Right hindlimb (tissue), 1 donor: ENCODE measurements at regions not wholly inside any gene's neighbourhood (a gene's known extent, or its start where the extent isn't known, plus 50 kb on each side); places are given as distances from the start of the nearest gene placed in this dataset.
"Not testable (repeated sequence)": the region's sequence is repeated elsewhere in the genome, so short reads cannot be mapped to it uniquely, and the experiment has no call there.

Experiments used
- DNase-seq: peaks from one replicate; pipeline ENCODE4 v3.0.0-alpha.2; 2018

DNA sequence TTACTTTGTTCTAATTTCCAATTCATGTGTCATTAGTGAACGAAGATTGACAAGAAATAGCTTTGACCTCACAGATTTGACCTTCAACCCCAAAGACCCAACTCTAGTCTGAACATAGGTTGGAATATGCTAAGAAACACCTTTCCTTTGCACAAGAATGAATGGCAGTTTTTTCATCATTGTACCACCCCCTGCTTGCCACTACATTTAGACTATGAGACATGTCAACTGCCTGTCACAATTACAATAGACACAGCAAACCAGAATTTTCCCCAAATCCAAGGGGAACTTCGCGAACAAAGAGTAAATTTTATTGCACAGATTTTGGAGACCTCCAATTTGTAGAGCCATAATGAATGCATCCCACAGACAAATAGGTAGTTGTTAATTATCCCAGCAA is 535.4 kb downstream of the PRKD1 start:
- DNase-seq, result no peak

DNA sequence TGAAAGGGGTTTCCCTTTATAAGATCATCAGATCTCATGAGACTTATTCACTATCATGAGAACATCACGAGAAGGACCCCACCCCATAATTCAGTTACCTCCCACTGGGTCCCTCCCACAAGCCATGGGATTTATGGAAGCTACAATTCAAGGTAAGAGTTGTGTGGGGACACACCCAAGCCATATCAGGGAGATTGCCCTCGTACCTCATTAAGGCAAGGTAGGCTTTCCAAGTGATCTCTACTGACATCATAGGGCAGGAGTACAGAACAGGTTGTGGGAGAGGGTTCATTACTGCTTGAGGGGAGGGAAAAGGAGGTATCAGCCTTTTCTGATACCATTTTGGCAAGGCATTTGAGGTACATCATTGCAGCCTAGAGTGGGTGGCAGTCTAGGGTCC is 524.6 kb downstream of the PRKD1 start:
- no peak for DNase-seq

DNA sequence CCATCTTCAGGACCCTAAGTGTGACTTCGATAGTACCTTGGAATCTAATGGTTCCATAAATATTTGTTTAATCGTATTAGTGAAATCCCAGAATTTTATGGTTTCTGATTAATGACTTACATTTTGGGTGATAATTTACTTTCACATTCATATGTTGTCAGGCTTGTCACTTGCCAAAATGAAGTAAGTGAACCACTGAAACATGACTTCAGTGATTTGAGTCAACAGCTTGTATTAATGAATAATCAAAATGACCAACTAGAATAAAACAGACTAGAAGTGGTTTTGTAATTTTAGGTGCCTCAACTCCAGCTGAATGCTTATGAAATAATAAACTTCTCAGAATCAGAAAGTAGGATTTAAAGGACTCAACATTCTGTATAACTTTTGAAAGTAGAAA is 517.1 kb downstream of the PRKD1 start:
- DNase-seq, result no peak

DNA sequence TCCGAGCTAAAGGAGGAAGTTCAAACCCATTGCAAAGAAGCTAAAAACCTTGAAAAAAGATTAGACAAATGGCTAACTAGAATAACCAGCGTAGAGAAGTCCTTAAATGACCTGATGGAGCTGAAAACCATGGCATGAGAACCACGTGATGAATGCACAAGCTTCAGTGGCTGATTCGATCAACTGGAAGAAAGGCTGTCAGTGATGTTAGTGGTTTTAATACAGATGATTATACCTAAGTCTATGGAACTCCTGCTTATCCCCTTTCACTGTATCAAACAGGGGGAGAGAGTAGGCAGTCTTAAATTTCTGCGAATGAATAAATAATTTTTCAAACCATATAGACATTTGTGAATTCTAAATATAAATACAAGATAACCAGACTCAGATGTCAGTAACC is 512.7 kb downstream of the PRKD1 start:
- not testable (repeated sequence) for DNase-seq

DNA sequence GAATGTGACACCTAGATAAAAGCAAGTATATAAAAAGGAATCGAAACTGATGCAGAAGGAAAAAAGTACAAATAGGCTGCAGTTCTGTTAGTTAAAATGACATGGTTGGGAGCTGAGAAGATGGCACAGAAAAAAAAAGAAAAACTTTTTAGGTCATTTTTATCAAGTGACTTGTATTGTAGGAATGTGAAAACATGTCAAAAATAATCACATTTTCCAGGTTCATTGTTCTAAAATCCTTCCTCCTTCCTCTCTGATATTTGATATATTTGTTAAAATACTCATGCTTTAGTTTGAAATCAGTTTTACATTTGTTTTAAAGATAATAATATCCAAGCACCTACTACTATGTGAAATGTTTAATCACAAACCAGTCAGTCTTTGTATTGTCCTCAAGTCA is 507.9 kb downstream of the PRKD1 start:
- no peak for DNase-seq

DNA sequence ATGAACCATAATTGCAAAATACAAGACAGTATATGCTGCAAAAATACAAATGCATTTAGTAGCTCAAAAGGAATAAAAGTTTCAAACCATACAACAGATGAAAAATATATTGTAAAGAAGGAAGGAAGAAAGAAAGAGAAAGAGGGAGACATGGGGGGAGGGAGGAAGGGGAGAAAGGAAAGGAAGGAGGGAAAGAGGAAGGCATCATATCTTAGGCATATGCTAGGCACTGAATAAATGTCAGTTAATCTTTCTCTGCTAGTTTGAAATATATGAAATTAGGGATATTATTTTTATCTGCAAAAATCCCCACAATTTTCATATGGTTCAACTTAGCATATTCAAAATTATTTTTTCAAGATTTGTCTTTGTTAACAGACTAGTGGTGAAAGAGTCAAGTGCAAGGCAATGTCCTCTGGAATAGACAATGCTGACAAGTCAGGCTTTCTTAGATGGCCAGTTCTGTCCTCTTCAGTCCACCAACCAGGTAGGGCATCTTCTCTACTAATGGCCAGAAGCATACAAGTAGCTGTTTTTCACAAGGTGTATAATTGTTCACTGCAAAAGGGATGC is 506.4 kb downstream of the PRKD1 start:
- no peak for DNase-seq

DNA sequence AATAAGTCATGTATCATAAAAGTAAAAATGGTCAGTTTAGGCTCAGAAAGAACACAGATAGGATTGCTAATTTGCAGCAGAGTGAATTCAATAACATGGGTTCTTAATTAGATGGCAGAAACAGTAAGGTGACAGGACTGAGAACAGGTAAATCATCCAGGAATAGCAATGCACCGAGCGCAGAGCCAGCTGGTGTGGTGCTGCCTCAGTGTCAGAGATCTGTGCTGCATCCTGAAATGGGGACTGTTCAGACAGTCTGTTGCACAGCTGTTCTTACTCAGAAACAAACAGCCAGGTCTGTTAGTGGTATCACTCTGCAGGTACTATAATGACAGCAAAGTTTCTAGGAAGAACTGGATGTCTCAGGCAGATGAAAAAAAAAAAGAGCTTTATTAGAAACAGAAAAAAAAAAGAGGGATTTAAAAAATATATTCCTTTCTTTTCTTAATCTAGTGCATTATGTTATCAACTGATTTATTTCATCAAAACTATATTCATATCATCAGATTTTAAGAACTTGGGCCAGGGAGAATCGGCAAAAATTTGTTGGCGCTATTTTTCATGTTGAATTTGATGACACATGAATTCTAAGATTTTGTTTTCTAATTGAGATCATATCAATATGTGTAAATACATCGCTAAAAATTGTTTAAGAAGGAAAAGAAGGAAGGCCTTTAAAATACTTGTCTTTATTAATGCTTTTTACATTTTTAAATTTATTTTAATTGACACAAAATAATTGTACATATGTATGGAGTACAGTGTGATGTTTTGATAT is 501.8 kb downstream of the PRKD1 start:
- DNase-seq, result no peak

DNA sequence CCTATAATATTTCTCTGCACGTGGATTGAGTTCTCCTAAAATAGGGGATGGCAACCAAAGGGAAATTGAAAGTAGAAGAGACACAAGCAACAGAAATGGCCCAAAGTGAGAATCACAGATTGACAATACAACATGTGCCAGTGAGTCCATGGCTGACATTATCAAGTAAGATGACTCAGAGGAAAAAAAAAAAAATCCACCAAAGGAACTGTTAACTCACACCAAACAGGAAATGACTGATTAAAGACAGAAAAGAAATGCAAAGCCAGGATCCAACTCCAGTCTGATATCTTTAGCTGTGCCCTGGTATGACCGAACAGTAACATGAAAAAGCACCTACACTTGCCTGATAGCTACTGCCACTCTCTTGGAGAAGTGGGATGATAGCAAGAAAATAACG is 485.0 kb downstream of the PRKD1 start:
- DNase-seq, result no peak

DNA sequence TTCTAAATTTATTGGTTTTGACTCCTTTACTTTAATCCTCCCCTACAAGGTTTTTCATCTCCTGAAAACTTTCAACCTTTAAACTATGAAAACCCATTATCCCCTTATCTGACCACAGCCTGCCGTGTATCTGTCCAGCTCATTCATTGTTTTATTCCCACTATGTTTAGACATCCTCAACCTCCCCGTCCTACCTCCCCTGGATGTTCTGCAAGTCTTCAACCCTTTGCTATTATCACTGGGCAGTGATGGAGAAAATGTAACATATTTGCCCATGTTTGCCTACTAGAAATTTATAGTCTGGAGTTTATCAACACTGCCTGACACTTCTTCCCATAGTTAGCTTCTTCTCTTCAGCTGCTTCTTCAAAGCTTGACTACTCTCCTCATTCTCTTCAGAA is 483.4 kb downstream of the PRKD1 start:
- no peak for DNase-seq

DNA sequence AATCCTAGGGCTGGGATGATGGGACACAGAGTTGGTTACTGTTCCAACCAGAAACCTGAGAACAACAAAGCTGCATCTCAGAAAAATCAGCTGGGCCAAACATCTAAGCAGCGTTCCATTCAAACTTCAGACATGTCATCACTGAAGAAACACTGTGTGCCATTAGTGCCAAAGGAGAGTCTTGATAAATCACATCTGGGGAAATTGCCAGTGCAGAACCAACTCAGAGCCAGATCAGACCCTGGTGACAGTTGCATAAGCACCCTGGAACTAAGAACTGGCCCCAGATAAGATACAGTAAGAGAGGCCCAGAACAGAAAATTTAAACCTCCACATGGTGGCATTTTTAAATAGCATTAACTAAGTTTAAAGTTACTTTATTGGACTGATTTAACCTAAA is 482.8 kb downstream of the PRKD1 start:
- no peak for DNase-seq

DNA sequence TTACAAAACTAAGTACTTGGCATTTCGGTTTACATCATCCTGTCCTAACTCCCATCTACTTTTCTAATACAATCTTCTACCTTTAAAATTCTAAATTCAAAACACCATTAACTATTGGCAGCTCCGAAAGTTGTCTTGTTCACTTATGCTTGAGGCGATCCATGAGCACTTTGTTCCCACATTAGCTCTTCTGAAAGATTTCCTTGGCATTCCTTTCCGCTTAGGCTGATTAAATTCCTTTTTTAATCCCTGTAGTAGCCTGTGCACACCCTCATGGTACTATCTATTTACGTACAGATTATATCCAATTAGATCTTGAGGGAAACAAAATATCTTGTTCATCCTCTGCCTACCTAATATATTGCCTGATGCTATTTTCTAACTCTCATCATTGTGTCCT is 480.7 kb downstream of the PRKD1 start:
- DNase-seq, result no peak

DNA sequence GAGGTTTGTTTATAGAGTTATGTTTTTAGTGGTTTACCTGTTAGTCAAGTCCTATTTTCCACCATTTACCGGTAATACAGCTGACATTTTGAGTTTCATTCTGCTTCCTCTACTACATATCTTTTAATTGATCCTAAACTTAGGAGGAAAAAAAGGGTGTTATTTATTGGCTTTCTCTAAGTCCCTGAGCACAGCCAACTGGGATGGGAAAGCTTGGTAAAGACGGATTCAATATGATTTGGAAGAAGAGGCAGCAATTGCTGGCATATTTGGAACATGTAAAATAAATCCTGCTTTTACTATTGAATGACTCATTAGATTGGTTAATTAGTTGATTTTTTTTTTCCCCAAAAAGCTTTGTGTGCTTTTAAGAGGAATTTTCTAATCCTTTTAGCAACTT is 475.7 kb downstream of the PRKD1 start:
- no peak for DNase-seq

DNA sequence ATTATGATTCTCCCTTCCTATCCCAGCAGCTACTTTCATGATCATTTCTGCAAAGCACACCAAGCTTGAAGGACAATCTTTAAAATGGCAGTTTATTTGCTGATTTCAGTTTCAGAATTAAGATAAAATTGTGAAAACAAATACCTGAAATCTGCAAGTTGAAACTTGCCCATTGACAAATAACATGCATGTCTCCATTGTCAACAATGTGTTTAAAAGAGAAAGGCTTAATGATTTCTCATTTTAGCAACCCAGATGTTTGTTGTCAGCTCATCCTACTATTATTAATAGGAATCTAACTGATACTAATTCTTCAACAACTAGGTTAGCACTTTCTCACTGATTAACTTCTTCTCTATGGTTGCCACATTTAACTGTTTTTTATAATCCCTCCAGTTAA is 474.6 kb downstream of the PRKD1 start:
- no peak for DNase-seq

DNA sequence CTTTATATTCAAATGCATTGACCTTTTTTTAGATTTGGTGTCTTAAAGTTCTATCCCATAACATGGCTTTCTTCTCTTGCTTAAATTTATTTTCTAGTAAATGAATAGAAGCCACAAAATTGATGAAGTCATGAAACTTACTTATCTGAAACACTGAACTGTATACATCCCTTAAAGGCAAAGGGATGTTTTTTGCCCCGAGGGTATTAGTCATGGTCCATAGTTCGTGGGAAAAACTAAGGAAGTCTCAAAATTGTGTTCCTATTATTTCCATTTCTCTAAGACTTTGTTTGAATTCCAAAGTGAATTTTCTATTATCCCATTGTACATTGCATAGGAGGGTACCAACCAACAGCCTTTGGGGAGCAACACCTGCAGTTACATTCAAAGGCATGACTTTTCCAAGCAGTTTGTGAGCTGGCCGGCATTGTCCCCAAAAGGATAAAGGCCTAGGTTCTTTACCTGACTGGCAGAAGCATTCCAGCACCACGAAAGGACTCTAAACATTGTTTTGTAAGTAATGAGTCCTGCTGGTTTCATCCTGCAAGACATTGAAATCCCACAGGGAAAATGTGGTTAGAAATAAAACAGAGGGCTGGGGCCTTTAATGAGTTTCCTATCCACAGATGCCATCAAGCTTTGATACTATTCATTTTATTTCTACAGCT is 473.5 kb downstream of the PRKD1 start:
- no peak for DNase-seq

DNA sequence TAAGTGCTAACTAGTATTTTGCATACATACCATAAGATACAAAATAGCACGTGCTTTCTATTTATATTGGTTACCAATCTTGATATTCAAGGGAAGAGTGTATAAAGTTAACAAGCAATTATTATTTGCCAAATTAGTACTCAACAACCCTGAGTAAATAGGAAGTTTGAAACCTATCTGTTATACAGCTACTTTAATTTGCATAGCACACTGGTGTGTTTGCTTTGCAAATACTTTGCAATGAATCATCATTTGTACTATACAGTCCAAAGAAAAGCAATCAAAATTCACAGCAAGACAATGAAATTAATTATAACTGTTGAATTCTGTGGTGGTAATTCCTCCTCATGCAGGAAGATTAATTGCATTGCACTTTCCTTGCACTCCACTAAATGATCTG is 469.1 kb downstream of the PRKD1 start:
- no peak for DNase-seq

DNA sequence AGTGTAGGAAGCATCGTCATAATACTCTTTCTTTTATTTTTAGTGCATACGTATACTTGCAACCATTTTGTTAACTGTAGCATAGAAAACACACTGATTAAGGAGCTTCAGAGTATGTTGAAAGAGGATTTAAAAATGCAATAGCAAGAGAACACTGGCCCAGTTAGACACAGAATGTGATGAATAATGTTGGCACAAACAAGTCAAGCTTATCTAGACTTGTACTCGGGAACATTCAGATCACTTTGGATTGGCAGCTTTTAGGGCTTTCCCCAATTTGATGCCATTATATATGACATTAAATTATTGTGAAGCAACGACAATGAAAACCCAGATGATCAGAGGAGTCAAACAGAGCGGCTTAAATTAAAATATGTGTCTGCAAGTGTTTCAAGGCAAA is 468.1 kb downstream of the PRKD1 start:
- DNase-seq, result no peak

DNA sequence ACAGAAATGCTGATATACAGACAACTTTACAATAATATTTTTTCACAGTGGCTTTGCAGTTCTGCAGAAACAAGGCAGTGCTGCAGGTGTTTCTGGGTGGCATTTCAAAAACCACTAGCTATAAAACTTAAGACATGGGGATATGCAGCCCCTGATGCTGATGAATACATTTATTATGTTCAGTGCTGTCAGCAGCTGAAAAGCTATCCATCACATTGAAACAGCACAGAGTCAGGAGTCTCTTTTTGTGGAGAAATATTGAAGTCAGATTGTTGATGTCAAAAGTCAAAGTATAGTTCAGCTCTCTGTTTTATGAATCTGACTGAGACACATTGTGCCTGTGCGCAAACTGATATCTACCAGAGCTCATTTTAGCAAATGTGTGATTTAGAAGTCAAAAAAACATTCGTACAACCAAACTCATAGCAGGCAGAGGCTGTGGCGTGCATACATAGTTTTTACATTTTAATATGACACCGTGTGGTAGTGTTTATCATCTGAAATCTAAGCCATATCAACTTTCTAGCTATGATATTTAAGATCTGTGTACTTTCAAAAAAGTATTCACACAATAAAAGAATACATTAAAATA is 467.6 kb downstream of the PRKD1 start:
- DNase-seq, result no peak

DNA sequence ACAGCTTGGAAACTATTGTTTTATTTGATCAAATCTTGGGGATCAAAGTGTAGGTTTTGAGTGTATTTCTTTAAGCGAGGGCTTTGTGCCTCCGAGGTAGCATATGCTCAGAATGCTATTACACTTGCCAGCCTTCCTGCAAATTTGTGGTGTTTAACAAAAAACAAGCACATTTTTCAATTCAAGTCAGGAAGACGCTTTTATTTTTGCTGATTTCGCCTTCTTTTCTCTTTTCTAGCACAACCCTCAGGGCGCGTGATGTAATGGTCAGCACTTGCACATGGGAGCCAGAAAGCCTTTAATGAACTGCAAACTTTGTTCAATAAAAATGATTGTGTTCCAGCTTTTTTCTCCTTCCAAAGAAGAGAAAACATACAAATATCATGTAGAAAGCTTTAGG is 466.5 kb downstream of the PRKD1 start:
- DNase-seq, result no peak

DNA sequence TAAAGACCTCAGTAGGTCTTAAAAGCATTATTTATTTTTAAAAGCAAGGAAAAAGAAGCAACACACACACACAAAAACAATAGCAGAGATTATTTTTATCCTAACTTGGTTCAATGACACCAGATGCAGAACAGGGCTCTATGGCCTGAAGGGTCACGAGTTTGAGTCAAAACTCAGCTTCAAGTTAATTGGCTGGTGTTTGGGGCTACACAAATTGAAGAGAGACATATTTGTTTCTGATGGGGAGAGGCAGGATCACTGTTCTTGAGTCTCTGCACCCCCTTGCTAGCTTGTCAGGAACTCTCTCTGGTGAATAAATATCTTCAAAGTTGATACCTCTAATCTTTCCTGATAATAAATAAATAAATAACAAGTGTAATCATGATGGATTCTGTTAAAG is 466.1 kb downstream of the PRKD1 start:
- DNase-seq, result no peak

DNA sequence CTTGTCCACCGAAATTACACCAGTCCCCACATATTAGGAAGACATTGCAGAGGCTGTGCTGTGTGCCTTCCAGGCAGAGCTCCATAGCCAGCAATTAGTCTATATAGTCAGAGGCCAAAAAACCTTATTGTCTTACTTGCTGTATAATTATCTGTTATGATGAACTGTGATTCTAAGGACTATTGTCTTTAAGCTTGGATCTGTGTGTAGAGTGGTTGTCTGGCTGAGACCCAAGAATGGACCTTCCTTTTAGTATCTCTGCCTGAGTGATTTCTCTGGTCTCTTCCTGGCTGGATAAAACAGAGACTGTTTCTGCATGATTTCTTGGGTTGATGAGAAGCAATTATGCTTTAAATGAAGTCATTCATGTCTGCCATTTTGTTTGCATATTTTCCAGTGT is 465.3 kb downstream of the PRKD1 start:
- no peak for DNase-seq

DNA sequence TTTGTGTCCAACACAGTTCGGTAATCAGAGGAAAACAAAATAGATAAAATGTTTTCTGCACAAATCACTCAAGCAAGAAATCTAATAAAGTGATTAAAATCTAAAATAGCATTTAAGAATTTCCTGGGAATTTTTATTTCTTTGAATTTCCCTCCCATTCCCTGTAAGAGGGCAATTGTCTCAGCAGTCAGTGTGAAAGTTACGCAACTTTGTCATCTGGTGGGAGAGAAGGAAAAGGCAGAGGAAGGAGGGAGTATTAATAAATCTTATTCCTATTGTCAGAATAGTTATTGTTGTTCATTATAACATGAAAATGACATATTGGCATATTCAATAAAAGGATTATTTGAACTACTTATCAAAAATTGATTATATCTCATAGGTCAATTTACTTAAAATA is 464.9 kb downstream of the PRKD1 start:
- no peak for DNase-seq

DNA sequence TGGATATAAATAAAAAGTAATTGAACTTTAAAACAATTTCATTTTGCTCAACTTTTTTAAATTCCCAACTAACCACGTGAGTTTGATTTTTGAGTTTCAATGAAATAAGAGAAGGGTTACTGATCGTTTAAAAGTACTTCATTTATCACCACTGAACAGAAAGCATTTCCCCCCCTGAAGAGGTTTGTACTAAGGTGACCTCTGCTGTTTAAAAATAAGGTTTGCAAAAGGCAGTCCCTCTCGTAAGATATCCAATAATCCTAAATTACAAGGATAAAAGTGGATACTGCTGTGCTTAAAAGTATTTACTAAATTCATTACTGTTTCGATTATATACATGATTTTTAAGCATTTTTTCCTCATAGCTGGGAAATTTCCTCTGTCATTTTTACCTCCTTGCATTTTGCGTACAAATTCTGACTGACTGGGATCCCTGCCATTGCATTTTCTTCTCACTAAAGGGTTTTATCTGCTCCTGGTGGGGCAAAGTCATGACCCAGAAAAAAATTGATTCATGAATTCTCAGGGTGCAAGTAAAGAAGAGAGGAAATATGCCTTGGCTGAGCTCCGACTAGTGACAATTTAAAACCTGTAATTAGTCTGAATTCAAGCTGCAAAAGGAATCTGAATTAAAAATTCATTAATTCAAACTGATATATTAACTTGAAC is 463.8 kb downstream of the PRKD1 start:
- DNase-seq, result no peak

DNA sequence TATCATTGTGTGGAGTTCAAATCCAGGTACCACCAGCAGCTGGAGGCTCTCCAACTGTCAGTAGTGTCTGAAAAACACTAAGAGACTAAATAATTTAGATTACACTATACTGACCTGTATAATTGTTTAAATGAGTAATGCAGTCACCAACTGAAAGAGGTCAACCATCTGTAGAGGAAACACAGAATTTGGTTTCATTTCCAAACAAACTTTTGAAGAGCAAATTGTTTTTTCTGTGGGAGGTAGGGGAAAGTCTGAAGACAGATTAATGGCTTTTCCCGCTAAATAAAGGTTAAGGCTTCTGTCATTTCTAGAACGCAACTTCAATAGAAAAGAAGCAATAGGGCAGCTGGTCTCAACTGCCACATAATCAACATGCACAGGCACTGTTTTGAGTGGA is 462.6 kb downstream of the PRKD1 start:
- DNase-seq, result no peak

DNA sequence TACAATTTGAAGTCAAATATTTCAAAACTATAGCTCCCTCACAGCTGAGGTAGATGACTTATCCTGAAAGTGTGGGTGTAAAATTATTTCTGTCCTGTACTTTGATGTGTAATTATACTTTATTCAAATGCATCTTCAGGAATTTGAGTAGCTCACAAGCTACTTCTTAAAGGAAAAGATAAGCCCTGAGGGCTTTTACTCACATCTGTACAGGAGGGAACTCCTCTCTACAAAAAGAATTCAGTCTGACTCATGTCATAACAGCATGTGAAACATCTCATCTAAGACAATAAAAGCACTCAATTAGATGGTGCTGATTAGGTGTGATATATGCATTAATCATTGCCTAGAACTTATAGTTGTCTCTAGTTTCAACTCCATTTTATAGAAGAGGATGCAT is 452.0 kb downstream of the PRKD1 start:
- DNase-seq, result no peak
